ENCODE measurements at regions not wholly inside any gene's neighbourhood (a gene's known extent, or its start where the extent isn't known, plus 50 kb on each side); places are given as distances from the start of the nearest gene placed in this dataset.

GRCh38 chr11:129734654-129735053, 81.0 kb upstream of the TMEM45B start:
- Histone ChIP-seq H3K4me2 (replicated peaks; ENCODE audit: low read depth, low read length, poor library complexity, severe bottlenecking) (no peak overlapping the region), H3K27me3 (replicated peaks in 1 of 4; ENCODE audit: control extremely low read depth in 1 of 4, control insufficient read depth in 3 of 4, insufficient read depth in 4 of 4, low read length in 3 of 4) (peaks cover 0 to 4% (median 0%) of the 10 kb centered on the region in 4 experiments), H3K9me3 (ENCODE audit: control extremely low read depth in 1 of 3, control insufficient read depth in 2 of 3, insufficient read depth in 1 of 3, low read length in 2 of 3) (no peaks in the 10 kb centered on the region), H3K79me2 (ENCODE audit: control insufficient read depth, insufficient read depth, low read length) (no peaks in the 10 kb centered on the region), H3K36me3 (replicated peaks in 1 of 2; ENCODE audit: control extremely low read depth in 1 of 2, control insufficient read depth in 1 of 2, extremely low read depth in 1 of 2, insufficient read depth in 2 of 2, low read length in 1 of 2) (no peaks in the 10 kb centered on the region), H3K4me1 (ENCODE audit: control insufficient read depth in 2 of 2, insufficient read depth in 2 of 2, low read length in 2 of 2) (no peaks in the 10 kb centered on the region), H4K20me1 (ENCODE audit: control insufficient read depth, insufficient read depth, low read length, poor library complexity, severe bottlenecking) (no peaks in the 10 kb centered on the region), H3K9ac (ENCODE audit: low read length) (no peak overlapping the region), H3K4me3 (ENCODE audit: control extremely low read depth in 1 of 5, extremely low read depth in 1 of 5, insufficient read depth in 1 of 5, low read depth in 2 of 5, low read length in 4 of 5) (no peak overlapping the region), H2AFZ (ENCODE audit: insufficient read depth, low read depth, low read length, poor library complexity, severe bottlenecking) (no peak overlapping the region), H3K27ac (ENCODE audit: low read length in 2 of 2) (no peak overlapping the region)
- ChIA-PET CTCF (no interaction called here), POLR2A (no interaction called here)
- WGBS (ENCODE audit: insufficient coverage), result 85% methylated on average over 6 of the region's 7 CpGs
- ATAC-seq (ENCODE audit: low read depth) (no peak), DNase-seq (no peak)
- Mint-ChIP-seq H3K9me3 (ENCODE audit: insufficient read depth) (no peaks in the 10 kb centered on the region), H3K4me3 (no peak overlapping the region), H3K27me3 (peaks cover 40% of the 10 kb centered on the region), H3K27ac (no peak overlapping the region), H3K4me1 (no peaks in the 10 kb centered on the region)
- TF ChIP-seq, protein P1, sequence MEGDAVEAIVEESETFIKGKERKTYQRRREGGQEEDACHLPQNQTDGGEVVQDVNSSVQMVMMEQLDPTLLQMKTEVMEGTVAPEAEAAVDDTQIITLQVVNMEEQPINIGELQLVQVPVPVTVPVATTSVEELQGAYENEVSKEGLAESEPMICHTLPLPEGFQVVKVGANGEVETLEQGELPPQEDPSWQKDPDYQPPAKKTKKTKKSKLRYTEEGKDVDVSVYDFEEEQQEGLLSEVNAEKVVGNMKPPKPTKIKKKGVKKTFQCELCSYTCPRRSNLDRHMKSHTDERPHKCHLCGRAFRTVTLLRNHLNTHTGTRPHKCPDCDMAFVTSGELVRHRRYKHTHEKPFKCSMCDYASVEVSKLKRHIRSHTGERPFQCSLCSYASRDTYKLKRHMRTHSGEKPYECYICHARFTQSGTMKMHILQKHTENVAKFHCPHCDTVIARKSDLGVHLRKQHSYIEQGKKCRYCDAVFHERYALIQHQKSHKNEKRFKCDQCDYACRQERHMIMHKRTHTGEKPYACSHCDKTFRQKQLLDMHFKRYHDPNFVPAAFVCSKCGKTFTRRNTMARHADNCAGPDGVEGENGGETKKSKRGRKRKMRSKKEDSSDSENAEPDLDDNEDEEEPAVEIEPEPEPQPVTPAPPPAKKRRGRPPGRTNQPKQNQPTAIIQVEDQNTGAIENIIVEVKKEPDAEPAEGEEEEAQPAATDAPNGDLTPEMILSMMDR (IDR thresholded peaks at IDR 0.05), result no peak
- no peak for TF ChIP-seq EZH2 (IDR thresholded peaks at IDR 0.05; ENCODE audit: borderline replicate concordance, insufficient read depth, low read depth, low read length, poor library complexity, severe bottlenecking)
- intact Hi-C loops (cut with micrococcal nuclease), result no loop called here

GRCh38 chr11:129737831-129738230, 77.8 kb upstream of the TMEM45B start:
- Histone ChIP-seq H3K4me1 (ENCODE audit: control insufficient read depth in 2 of 2, insufficient read depth in 2 of 2, low read length in 2 of 2) (no peaks in the 10 kb centered on the region), H3K27ac (ENCODE audit: low read length in 2 of 2) (no peak overlapping the region), H3K4me3 (ENCODE audit: control extremely low read depth in 1 of 5, extremely low read depth in 1 of 5, insufficient read depth in 1 of 5, low read depth in 2 of 5, low read length in 4 of 5) (no peak overlapping the region), H3K9ac (ENCODE audit: low read length) (no peak overlapping the region), H3K9me3 (ENCODE audit: control extremely low read depth in 1 of 3, control insufficient read depth in 2 of 3, insufficient read depth in 1 of 3, low read length in 2 of 3) (no peaks in the 10 kb centered on the region), H3K4me2 (replicated peaks; ENCODE audit: low read depth, low read length, poor library complexity, severe bottlenecking) (no peak overlapping the region), H3K27me3 (replicated peaks in 1 of 4; ENCODE audit: control extremely low read depth in 1 of 4, control insufficient read depth in 3 of 4, insufficient read depth in 4 of 4, low read length in 3 of 4) (peaks cover 0 to 8% (median 0%) of the 10 kb centered on the region in 4 experiments), H4K20me1 (ENCODE audit: control insufficient read depth, insufficient read depth, low read length, poor library complexity, severe bottlenecking) (no peaks in the 10 kb centered on the region), H2AFZ (ENCODE audit: insufficient read depth, low read depth, low read length, poor library complexity, severe bottlenecking) (no peak overlapping the region), H3K36me3 (replicated peaks in 1 of 2; ENCODE audit: control extremely low read depth in 1 of 2, control insufficient read depth in 1 of 2, extremely low read depth in 1 of 2, insufficient read depth in 2 of 2, low read length in 1 of 2) (no peaks in the 10 kb centered on the region), H3K79me2 (ENCODE audit: control insufficient read depth, insufficient read depth, low read length) (no peaks in the 10 kb centered on the region)
- no peak for TF ChIP-seq EZH2 (IDR thresholded peaks at IDR 0.05; ENCODE audit: borderline replicate concordance, insufficient read depth, low read depth, low read length, poor library complexity, severe bottlenecking)
- TF ChIP-seq, protein P1 (IDR thresholded peaks at IDR 0.05), result no peak
- H3K4me3 Mint-ChIP-seq, result no peak overlapping the region
- H3K4me1 Mint-ChIP-seq, result no peaks in the 10 kb centered on the region
- peaks cover 4% of the 10 kb centered on the region for H3K9me3 Mint-ChIP-seq (ENCODE audit: insufficient read depth)
- ATAC-seq (ENCODE audit: low read depth) (no peak), DNase-seq (no peak)
- 30% methylated on average over 10 of the region's 11 CpGs for WGBS (ENCODE audit: insufficient coverage)
- CTCF ChIA-PET, result no interaction called here
- intact Hi-C loops (cut with micrococcal nuclease), result no loop called here
- no peak overlapping the region for H3K27ac Mint-ChIP-seq
- peaks cover 39% of the 10 kb centered on the region for H3K27me3 Mint-ChIP-seq
- POLR2A ChIA-PET, result no interaction called here

All from B cell (primary cell).